Testis (tissue), 2 donors: ENCODE measurements at regions not wholly inside any gene's neighbourhood (a gene's known extent, or its start where the extent isn't known, plus 50 kb on each side); places are given as distances from the start of the nearest gene placed in this dataset.

Source experiments
- DNase-seq: peaks from one replicate; pipeline ENCODE4 v3.0.0-alpha.2; 2019
- H3K27ac ChIP-seq, 2 donors: fragments of 200-600 bp; sonication (generic); one replicate each; pipeline ENCODE4 v1.5.1; 2019
- H3K27me3 ChIP-seq: fragments of 200-600 bp; sonication (generic); one replicate; pipeline ENCODE4 v1.5.1; 2019
- H3K36me3 ChIP-seq: fragments of 200-600 bp; sonication (generic); one replicate; pipeline ENCODE4 v1.5.1; 2017; ENCODE audit warnings: low read depth; ENCODE audit errors: missing control alignments
- H3K4me1 ChIP-seq: fragments of 200-600 bp; sonication (generic); one replicate; pipeline ENCODE4 v1.5.1; 2019
- H3K4me3 ChIP-seq, 2 donors: fragments of 200-600 bp; sonication (generic); one replicate each; pipeline ENCODE4 v1.5.1; 2017 to 2019
- H3K9me3 ChIP-seq: fragments of 200-600 bp; sonication (generic); one replicate; pipeline ENCODE4 v1.5.1; 2017
- POLR2A ChIP-seq: fragments of 450-650 bp; IDR thresholded peaks from one replicate; pipeline ENCODE4 v1.6.1; 2017; ENCODE audit warnings: antibody characterized with exemption, mild to moderate bottlenecking, moderate library complexity
- WGBS, 2 donors: methylation state at CpG; one replicate each; pipeline ENCODE4 v1.1.5; 2018; 5-methylcytosine and 5-hydroxymethylcytosine counted together
- intact Hi-C: fragments of 100-400 bp; cut with DNase I; formaldehyde crosslinking; loops from one replicate; pipeline ENCODE4 v1.15.1; 2023; ENCODE audit warnings: low total_unique reads
- TF ChIP-seq, protein P1 (sequence below), 3 experiments: fragments of 450-650 bp in 2 of 3; fragments of 200-600 bp in 1 of 3; sonication (generic) in 1 of 3; IDR thresholded peaks; one replicate each; pipeline ENCODE4 v1.5.1; 2016 to 2019; ENCODE audit warnings: antibody characterized with exemption in 3 of 3, mild to moderate bottlenecking in 2 of 3, moderate library complexity in 1 of 3

DNA sequence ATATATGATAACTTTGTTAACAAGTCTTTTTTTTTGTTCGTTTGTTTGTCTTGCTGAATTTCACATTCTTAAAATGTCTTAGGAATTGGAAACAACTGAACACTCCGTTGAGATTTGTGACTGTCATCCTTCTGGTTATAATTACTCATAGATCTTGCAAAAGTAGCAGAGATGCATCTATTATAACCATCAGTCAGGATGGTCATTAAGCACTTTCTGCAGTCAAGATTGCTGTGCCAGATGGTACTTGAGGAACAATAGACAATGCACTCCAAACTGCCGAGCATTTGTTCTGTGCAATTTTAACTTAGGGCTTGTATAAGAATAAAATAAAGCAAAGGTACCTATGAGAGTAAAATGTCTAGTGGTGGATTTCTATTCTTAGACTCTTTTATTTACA is 710.1 kb upstream of the KCND2 start:
- Histone ChIP-seq H3K27me3 (no peaks in the 10 kb centered on the region), H3K4me3 (no peak overlapping the region), H3K27ac (no peak overlapping the region), H3K9me3 (no peaks in the 10 kb centered on the region), H3K36me3 (no peaks in the 10 kb centered on the region), H3K4me1 (no peaks in the 10 kb centered on the region)
- DNase-seq: no peak
- 63 to 70% methylated on average over 3 of the region's 3 CpGs for WGBS, 2 donors
- TF ChIP-seq, protein P1, sequence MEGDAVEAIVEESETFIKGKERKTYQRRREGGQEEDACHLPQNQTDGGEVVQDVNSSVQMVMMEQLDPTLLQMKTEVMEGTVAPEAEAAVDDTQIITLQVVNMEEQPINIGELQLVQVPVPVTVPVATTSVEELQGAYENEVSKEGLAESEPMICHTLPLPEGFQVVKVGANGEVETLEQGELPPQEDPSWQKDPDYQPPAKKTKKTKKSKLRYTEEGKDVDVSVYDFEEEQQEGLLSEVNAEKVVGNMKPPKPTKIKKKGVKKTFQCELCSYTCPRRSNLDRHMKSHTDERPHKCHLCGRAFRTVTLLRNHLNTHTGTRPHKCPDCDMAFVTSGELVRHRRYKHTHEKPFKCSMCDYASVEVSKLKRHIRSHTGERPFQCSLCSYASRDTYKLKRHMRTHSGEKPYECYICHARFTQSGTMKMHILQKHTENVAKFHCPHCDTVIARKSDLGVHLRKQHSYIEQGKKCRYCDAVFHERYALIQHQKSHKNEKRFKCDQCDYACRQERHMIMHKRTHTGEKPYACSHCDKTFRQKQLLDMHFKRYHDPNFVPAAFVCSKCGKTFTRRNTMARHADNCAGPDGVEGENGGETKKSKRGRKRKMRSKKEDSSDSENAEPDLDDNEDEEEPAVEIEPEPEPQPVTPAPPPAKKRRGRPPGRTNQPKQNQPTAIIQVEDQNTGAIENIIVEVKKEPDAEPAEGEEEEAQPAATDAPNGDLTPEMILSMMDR (IDR thresholded peaks at IDR 0.05): no peak
- no peak for TF ChIP-seq POLR2A
- intact Hi-C loops: no loop called here

DNA sequence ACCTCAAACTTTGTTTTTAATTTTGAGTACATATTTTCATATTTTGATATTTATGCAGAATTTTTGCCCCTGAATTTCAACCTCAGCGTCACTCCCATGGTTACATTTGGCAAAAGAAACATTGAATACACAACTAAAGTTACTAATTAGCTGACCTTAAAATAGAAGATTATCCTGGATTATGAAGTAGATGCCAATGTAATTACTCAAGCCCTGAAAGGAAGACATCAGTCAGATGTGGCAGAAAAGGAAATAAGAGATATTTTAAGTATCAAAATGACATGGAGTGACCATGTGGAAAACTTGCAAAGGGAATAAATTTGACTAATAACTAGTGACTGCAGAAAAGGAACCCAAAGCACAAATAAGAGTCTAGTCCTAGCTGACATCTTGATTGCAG is 701.3 kb upstream of the KCND2 start:
- 55 to 63% methylated on average over 1 of the region's 1 CpG for WGBS, 2 donors
- intact Hi-C loops: no loop called here
- no peaks in the 10 kb centered on the region for H3K9me3 ChIP-seq
- H3K4me1 ChIP-seq: no peaks in the 10 kb centered on the region
- H3K36me3 ChIP-seq: no peaks in the 10 kb centered on the region
- H3K4me3 ChIP-seq: no peak overlapping the region
- H3K27ac ChIP-seq: no peak overlapping the region
- no peak for DNase-seq
- no peak for TF ChIP-seq POLR2A
- TF ChIP-seq, protein P1 (IDR thresholded peaks at IDR 0.05): no peak
- H3K27me3 ChIP-seq: no peaks in the 10 kb centered on the region

DNA sequence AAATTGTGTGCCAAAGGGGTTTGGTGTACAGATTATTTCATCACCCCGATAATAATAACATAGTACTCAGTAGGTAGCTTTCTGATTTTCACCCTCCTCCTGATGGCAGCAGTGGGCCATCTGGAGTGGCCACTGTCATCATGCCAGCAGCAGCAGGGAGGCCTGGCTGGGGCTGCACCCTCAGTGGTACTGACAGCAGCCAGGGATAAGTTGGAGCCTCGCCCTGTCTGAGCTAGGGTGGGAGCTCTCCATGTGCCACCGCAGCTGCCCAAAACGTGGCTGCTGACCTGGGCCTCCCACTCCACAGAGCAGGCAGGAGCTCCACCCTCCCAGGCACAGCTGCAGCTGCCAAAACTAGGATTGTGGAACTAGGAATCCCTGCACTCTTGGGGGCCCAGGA is 700.8 kb upstream of the KCND2 start:
- H3K4me1 ChIP-seq: no peaks in the 10 kb centered on the region
- no peaks in the 10 kb centered on the region for H3K9me3 ChIP-seq
- no peaks in the 10 kb centered on the region for H3K27me3 ChIP-seq
- WGBS, 2 donors: 73 to 94% methylated on average over 1 to 4 of the region's 4 CpGs
- intact Hi-C loops: no loop called here
- TF ChIP-seq, protein P1 (IDR thresholded peaks at IDR 0.05): no peak
- no peak for TF ChIP-seq POLR2A
- H3K4me3 ChIP-seq: no peak overlapping the region
- no peak overlapping the region for H3K27ac ChIP-seq
- H3K36me3 ChIP-seq: no peaks in the 10 kb centered on the region
- no peak for DNase-seq

DNA sequence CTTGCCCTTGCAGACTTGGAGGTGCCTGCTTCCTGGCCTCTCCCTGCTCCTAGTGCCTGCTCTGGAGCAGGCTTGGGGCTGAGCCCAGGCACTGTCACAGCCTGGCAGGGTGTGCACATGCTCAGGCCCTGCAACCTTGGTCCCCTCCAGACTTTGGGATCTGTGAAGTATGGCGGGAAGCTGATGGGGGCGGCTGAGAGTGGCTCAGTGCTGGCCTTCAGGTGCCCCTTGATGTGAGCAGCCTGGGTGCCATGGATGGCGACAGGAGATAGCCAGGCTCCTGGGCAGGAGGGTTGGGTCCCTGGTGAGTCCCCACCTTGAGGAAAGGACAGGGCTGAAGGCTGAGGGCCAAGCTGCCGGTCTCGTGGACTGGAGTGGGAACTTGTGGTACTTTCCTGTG is 700.4 kb upstream of the KCND2 start:
- WGBS, 2 donors: 89 to 98% methylated on average over 3 to 5 of the region's 5 CpGs
- H3K9me3 ChIP-seq: no peaks in the 10 kb centered on the region
- no peak overlapping the region for H3K4me3 ChIP-seq
- no peaks in the 10 kb centered on the region for H3K27me3 ChIP-seq
- H3K36me3 ChIP-seq: no peaks in the 10 kb centered on the region
- no peaks in the 10 kb centered on the region for H3K4me1 ChIP-seq
- no peak for TF ChIP-seq POLR2A
- TF ChIP-seq, protein P1 (IDR thresholded peaks at IDR 0.05): no peak
- H3K27ac ChIP-seq: no peak overlapping the region
- DNase-seq: no peak
- intact Hi-C loops: no loop called here

DNA sequence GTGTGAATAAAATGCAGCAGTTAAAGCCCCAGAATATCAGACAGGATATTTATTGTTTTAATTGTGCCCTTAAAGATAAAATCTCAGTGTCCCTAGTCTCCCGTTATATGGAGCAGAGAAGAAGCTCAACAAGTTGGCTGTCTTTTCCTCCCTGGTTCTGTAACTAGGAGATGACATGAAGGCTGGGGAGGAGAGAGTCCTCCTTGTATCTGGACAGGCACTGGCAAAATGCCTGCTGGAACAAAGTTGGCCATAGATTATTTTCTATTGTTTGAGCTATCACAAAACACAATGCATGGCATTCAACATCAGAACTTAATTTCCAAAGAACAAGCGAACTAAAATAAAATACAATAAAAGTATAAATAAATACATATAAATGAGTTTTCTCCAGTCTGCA is 694.9 kb upstream of the KCND2 start:
- no peak overlapping the region for H3K27ac ChIP-seq
- intact Hi-C loops: no loop called here
- TF ChIP-seq POLR2A: no peak
- TF ChIP-seq, protein P1 (IDR thresholded peaks at IDR 0.05): no peak
- no peak for DNase-seq
- no peak overlapping the region for H3K4me3 ChIP-seq
- H3K36me3 ChIP-seq: no peaks in the 10 kb centered on the region
- 44 to 74% methylated on average over 2 of the region's 2 CpGs for WGBS, 2 donors
- no peaks in the 10 kb centered on the region for H3K9me3 ChIP-seq
- no peaks in the 10 kb centered on the region for H3K4me1 ChIP-seq
- no peaks in the 10 kb centered on the region for H3K27me3 ChIP-seq
